ENCODE measurements at regions not wholly inside any gene's neighbourhood (a gene's known extent, or its start where the extent isn't known, plus 50 kb on each side); places are given as distances from the start of the nearest gene placed in this dataset.

DNA sequence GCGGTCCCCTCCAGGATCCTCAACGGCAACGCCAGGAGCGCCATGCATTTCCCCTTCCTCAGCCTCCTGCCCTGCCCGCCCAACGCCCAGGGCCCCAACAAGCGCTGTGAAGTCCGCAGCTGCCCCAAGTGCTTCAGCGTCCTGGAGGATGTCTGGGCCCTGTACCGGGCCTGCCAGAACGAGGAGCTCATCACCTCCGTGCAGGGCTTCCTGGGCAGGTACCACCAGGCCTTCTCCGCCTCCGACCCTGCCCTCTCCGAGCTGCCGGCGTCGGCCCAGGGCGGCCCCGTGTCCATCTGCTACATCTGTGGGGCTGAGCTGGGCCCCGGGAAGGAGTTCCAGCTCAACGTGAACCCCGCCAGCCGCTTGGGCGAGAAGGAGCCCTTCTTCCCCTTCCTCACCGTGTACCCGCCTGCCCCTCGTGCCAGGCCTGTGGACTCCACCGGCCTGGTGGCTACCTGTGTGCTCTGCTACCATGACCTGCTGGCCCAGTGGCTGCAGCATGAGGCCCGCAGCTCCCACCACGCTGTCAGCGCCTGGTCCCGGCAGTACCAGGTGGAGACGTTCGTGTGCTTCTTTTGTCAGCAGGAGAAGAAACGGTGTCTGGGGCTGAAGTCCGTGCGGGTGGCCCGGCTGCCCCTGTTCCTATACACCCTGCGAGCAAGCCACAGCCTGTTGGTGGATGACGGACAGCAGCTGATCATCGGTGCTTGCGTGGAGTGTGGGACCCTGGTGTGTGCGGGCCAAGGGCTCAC, 58.9 kb upstream of the CIBAR2 start:
- TF ChIP-seq CTCF (IDR thresholded peaks at IDR 0.05): no peak

DNA sequence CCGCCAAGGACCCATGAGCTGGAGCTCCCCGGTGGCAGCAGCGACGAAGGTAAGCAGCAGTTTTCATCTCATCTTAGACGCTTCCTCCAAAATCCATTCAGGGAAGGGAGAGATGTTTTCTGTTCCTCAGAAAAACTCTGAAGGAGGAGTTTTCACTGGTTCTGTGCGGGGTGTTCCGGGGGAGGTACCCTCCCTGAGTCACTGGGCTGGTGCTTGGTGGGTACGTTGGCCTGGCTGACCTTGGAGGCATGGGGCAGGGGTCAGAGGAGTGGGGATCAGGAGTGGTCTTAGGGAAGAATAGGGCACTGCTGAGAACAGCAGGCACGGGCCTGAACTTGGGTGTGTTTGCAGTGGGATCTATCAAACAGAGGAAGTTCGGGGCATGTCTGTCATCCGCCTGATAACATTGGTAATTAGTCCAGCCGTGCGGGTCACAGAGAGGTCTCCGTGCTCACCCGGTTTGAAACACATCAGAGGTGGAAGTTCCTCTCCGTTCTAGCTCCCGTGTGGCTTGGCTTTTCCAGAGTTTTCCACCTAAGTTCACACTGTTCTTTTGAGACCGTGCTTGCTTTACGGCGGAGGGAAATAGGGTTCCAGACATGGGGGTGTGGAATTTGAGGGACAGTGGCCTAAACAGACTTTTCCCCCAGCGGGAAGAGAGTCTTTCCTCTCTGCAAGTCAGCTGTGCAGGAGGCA, 59.6 kb upstream of the CIBAR2 start:
- TF ChIP-seq CTCF (IDR thresholded peaks at IDR 0.05): no peak

DNA sequence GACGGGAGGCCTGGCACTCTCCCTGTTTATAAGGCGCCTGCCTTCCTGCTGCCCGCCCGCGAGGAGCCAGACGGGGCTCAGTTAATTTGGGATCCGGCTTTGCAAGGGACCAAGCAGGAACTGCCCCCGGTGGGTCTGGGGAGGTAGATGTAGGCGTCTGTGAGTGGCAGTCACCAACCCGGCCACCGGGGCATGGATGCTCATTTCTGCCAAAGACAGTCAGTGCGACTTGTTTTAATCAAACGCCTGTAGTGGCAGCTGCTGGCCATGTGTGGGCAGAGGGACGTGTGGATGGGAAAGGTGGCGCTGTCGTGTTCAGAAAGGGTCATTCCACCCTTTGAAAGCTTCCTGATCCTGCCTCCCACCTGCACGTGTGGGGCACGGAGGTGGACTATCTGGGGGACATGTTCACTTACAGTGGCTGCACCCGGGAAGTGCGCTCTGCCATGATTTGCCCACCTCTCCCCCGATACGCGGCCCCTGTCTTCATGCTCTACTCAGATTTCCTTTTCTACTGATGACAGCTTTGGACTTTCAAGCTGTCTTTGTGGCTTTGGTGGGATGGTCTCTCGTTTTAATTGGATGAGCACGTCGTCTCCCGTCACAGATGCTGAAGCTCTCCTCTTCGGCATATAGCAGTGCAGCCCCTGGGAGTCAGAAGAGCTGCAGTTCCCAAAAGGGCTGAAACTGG, 60.3 kb upstream of the CIBAR2 start:
- no peak for TF ChIP-seq CTCF (IDR thresholded peaks at IDR 0.05)

DNA sequence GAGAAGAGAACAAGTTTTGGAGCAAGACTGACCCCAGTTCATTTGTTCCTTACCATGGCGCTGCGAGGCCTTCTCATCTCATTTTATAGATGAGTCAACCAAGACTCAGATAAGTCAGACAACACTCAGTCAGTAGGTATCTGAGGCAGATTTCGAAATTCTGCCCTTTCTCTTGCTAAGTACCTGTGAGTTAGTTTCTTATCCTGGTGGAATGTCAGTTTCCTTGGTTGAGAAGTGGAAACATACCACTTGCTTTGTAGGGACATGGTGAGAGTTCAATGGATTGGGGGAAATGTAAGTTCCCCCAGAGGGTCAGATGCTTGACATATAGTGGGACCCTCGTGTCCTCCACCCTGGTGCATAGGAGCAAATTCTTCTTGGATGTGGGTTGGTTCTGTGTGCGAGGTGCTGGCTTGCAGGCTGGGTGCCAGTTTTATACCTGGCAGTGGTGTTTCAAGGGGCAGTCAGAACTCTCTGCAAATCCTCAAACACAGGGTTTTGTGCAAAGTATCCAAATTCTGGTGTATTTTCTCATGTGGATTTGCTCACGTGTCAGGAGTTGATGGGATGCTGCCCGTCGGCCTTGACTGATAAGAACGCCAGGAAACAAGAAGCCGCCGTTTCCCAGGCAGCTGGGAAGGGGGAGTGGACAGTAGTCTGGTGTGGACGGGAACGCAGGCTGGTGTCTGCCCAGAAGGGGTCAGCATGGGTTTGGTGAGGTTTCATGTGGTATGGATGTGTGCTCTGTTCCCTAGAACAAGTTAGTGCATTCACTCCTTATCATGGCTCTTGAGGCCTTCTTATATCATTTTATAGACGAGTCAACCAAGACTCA, 61.1 kb upstream of the CIBAR2 start:
- TF ChIP-seq CTCF (IDR thresholded peaks at IDR 0.05): no peak

DNA sequence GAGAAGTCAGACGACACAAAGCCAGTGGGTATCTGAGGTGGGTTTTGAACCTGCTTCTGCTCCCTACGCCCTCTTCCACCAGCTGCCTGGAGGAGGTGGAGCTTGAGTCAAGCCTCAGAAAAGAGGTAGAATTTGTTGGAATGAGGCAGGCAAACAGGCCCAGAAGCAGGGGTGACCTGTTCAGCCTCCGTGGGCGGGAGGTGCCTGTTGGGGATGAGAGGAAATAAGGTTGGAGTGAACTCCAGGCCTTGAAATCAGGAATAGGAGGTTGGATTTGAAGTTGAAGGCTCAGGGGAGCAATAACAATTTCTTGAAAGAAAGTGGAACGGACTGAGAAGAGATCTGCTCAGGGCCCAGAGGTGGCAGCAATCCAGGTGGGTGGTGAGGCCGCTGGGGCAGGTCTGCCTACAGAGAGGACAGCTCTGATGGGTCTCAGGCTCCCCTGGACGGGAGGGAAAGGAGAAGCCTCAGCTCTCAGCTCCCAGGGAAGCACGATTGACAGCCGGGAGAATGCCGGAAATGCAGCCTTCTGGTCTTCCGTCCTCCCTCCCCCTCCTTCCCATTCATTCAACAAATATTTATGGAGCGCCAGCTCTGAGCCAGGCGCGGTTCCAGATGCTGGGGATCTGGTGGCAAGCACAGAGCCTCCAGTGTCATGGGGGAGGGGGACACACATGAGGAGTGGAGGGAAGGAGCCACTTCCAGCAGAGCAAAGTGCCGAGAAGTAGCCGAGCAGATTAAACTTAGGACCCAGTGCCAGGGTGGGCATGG, 61.9 kb upstream of the CIBAR2 start:
- TF ChIP-seq CTCF (IDR thresholded peaks at IDR 0.05): no peak

- no peak for TF ChIP-seq CTCF (IDR thresholded peaks at IDR 0.05)
These were observed 62.8 kb upstream of the CIBAR2 start for GRCh38 chr16:85174871-85175723.

All from LNCAP (cell line).